ENCODE measurements at regions not wholly inside any gene's neighbourhood (a gene's known extent, or its start where the extent isn't known, plus 50 kb on each side); places are given as distances from the start of the nearest gene placed in this dataset.

DNA sequence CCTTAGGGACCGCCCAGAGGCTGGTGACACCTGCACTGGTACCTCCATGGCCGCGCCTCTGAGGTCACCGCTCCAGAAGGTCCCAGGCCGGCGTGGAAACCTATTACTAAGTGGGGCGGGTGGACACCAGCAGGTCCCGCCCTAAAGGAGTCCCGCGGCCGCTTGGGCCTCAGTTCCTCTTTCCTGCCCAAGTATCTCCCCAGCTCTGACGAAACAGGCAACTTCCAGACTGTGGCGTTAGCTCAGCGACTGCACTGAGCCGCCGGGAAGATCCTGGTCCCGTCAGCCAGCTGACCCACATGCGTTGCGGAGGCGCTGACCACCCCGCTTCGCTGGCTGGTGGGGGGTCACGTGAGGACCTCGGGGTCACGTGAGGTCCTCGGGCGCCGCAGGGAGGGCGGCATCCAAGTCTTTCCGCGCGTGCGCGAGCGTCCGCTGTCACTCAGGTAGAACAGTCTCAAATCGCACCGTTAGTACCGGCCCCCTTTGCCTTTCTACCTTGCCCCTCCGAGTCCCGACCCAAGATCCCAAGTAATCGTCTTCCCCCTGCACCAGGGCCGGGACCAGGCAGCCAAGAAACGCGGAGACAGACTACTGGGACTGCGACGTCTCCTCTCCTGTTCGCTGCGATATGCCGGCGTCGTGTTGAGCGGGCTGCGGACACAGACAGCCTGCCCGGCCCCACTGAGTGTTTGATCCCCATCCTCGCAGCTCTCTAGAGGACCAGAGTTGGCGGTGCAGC is 53.7 kb upstream of the KDM4C start:
- DNase-seq (ENCODE audit: low read depth): peak; percentile 83

DNA sequence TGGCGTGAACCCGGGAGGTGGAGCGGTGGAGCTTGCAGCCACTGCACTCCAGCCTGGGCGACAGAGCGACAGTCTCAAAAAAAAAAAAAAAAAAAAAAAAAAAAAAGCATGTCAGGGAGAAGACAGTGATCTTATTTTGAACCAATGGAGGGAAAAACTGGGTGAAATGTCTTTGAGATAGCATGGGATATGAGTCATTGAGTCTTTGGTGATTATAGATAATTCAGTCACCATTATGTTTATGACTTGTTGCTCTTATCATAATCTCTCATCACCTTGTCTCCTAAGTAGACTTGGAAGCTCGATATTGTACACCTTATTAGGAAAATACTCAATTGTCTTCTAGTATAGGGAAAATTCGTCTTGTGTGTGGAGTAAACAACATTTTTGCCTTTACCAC is 55.1 kb upstream of the KDM4C start:
- DNase-seq (ENCODE audit: low read depth): no peak

DNA sequence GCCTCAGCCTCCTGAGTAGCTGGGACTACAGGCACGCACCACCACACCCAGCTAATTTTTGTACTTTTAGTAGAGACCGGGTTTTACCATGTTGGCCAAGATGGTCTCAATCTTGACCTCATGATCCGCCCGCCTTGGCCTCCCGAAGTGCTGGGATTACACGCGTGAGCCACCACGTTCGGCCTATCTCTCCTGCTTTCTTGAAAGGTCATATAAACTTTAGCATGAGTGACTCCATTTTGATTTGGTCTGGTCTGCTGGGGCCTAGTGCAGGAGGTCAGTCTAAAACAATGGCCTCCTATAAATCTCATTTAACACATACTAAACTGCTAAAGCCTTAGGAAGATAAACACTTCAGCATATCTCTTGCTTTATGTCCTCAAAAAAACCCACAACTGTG is 50.6 kb upstream of the GLDC start:
- DNase-seq (ENCODE audit: low read depth): no peak

DNA sequence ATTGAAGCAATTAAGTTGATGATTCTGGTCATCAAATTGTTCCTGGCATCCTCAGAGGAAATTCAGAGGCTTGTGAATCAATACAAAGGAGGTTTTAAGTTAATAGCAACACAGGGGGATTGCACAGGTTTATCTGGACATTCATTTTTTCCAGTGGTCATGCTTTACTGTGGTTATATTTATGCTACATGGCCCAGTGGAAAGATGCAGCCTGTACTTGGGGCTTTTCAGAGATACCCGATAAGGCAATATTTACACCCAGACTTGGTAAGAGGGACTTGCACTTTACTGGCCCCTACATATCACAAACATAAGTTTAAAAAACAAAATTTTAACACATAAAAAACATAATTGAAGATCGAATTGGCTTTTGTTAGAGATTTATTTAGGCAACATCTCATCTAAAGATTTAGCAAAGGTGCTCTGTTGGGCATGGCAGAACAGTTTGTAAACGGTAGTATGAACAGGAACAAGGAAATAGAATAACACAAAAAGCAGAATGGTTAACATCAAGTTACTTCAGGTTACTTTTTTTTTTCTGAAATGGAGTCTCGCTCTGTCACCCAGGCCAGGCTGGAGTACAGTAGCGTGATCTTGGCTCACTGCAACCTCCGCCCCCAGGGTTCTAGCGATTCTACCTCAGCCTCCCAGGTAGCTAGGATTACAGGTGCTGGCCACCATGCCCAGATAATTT is 49.7 kb upstream of the GLDC start:
- DNase-seq (ENCODE audit: low read depth): no peak

All from amniotic epithelial cell (primary cell).